ENCODE measurements at regions not wholly inside any gene's neighbourhood (a gene's known extent, or its start where the extent isn't known, plus 50 kb on each side); places are given as distances from the start of the nearest gene placed in this dataset.

GRCh38 chr13:34189946-34190345 lies 372.0 kb downstream of the RFC3 start:
- TF ChIP-seq POLR2A (IDR thresholded peaks at IDR 0.05; ENCODE audit: low read length): no peak
- TF ChIP-seq GATA1 (IDR thresholded peaks at IDR 0.05; ENCODE audit: low read depth, low read length): no peak

Measured in erythroblast (primary cell).